GM12878 (cell line): ENCODE measurements at regions not wholly inside any gene's neighbourhood (a gene's known extent, or its start where the extent isn't known, plus 50 kb on each side); places are given as distances from the start of the nearest gene placed in this dataset.

Source experiments
- BCLAF1 ChIP-seq: fragments of 450-650 bp; IDR thresholded peaks from 2 replicates; pipeline ENCODE4 v1.6.1; 2017; ENCODE audit warnings: antibody characterized with exemption, mild to moderate bottlenecking, moderate library complexity
- CHD4 ChIP-seq: fragments of 200-600 bp; sonication (generic); IDR thresholded peaks from 2 replicates; pipeline ENCODE4 v1.6.1; 2016; ENCODE audit warnings: mild to moderate bottlenecking
- CREM ChIP-seq: IDR thresholded peaks from 2 replicates; pipeline ENCODE4 v1.6.1; 2014; ENCODE audit warnings: antibody characterized with exemption, low read depth
- EED ChIP-seq: sonication (generic); IDR thresholded peaks from 2 replicates; pipeline ENCODE4 v1.6.1; 2016; ENCODE audit warnings: antibody characterized with exemption, low read depth
- IRF5 ChIP-seq: fragments of 450-650 bp; IDR thresholded peaks from 2 replicates; pipeline ENCODE4 v1.6.1; 2017; ENCODE audit warnings: borderline replicate concordance
- JUNB ChIP-seq: IDR thresholded peaks from 2 replicates; pipeline ENCODE4 v1.6.1; 2016; ENCODE audit warnings: antibody characterized with exemption, mild to moderate bottlenecking
- KAT2A ChIP-seq: conservative IDR thresholded peaks from 2 replicates; pipeline ENCODE4 v1.6.1; 2011; ENCODE audit warnings: low read depth, low read length; ENCODE audit not compliant: control insufficient read depth
- KLF5 ChIP-seq: fragments of 450-650 bp; IDR thresholded peaks from 2 replicates; pipeline ENCODE4 v1.6.1; 2014; ENCODE audit warnings: mild to moderate bottlenecking; ENCODE audit not compliant: partially characterized antibody
- NR2C2 ChIP-seq: IDR thresholded peaks from 2 replicates; pipeline ENCODE4 v1.6.1; 2011; ENCODE audit warnings: borderline replicate concordance, low read depth; ENCODE audit not compliant: control insufficient read depth, insufficient read length
- PML ChIP-seq: IDR thresholded peaks from 2 replicates; pipeline ENCODE4 v1.6.1; 2012; ENCODE audit warnings: low read length, inconsistent platforms
- POLR2AphosphoS2 ChIP-seq: IDR thresholded peaks from 2 replicates; pipeline ENCODE4 v1.6.1; 2011; ENCODE audit warnings: low read depth, mild to moderate bottlenecking, low read length, improper control_type of control experiment, moderate library complexity
- RAD51 ChIP-seq: fragments of 450-650 bp; IDR thresholded peaks from 2 replicates; pipeline ENCODE4 v1.6.1; 2016; ENCODE audit warnings: moderate library complexity, mild to moderate bottlenecking, inconsistent platforms
- SMC3 ChIP-seq: IDR thresholded peaks from 2 replicates; pipeline ENCODE4 v1.6.1; 2011; ENCODE audit warnings: low read length, improper control_type of control experiment, borderline replicate concordance
- SUPT20H ChIP-seq: IDR thresholded peaks from 2 replicates; pipeline ENCODE4 v1.6.1; 2011; ENCODE audit warnings: low read depth, mild to moderate bottlenecking, low read length, moderate library complexity, borderline replicate concordance; ENCODE audit not compliant: control insufficient read depth
- SUZ12 ChIP-seq: fragments of 200-600 bp; sonication (generic); IDR thresholded peaks from one replicate; pipeline ENCODE4 v1.6.1; 2018; ENCODE audit warnings: antibody characterized with exemption, mild to moderate bottlenecking; ENCODE audit not compliant: unreplicated experiment
- ZBTB40 ChIP-seq: fragments of 450-650 bp; IDR thresholded peaks from 2 replicates; pipeline ENCODE4 v1.6.1; 2016; ENCODE audit warnings: mild to moderate bottlenecking, moderate library complexity, borderline replicate concordance
- ZNF207 ChIP-seq: fragments of 450-650 bp; IDR thresholded peaks from 2 replicates; pipeline ENCODE4 v1.6.1; 2014; ENCODE audit warnings: antibody characterized with exemption, mild to moderate bottlenecking, borderline replicate concordance
- ZNF217 ChIP-seq: fragments of 450-650 bp; IDR thresholded peaks from 2 replicates; pipeline ENCODE4 v1.6.1; 2017; ENCODE audit warnings: antibody characterized with exemption, mild to moderate bottlenecking
- ZSCAN29 ChIP-seq: fragments of 450-650 bp; IDR thresholded peaks from 2 replicates; pipeline ENCODE4 v1.6.1; 2017; ENCODE audit warnings: mild to moderate bottlenecking, moderate library complexity

GRCh38 chr2:8424997-8425900, 256.6 kb upstream of the ID2 start (continued):
- TF ChIP-seq IRF5 (no peak), ZBTB40 (no peak), ZNF207 (no peak), CHD4 (no peak), ZSCAN29 (no peak), KLF5 (peak; percentile 27), PML (no peak), POLR2AphosphoS2 (no peak), NR2C2 (no peak), SMC3 (no peak), CREM (no peak), JUNB (peak; percentile 31; the same call in 1 of the 2 replicates), SUPT20H (no peak), BCLAF1 (no peak), KAT2A (no peak), SUZ12 (no peak), ZNF217 (no peak), RAD51 (no peak), EED (no peak; the same call in 1 of the 2 replicates)
